ENCODE measurements at regions not wholly inside any gene's neighbourhood (a gene's known extent, or its start where the extent isn't known, plus 50 kb on each side); places are given as distances from the start of the nearest gene placed in this dataset.

GRCh38 chr15:87522997-87523396 is 733.5 kb downstream of the NTRK3 start:
- no peak for TF ChIP-seq CTCF (conservative IDR thresholded peaks at IDR 0.05; ENCODE audit: low read depth, low read length)
- no peak for TF ChIP-seq CEBPB (IDR thresholded peaks at IDR 0.05; ENCODE audit: low read depth, low read length)
- TF ChIP-seq POLR2A (IDR thresholded peaks at IDR 0.05; ENCODE audit: low read depth, low read length) = no peak
- TF ChIP-seq SMC3 (IDR thresholded peaks at IDR 0.05; ENCODE audit: low read depth, low read length) = no peak
- TF ChIP-seq RAD21 (IDR thresholded peaks at IDR 0.05; ENCODE audit: low read length) = no peak
- no peak for TF ChIP-seq MAZ (IDR thresholded peaks at IDR 0.05; ENCODE audit: borderline replicate concordance, low read depth, low read length)
- no peak for TF ChIP-seq USF2 (IDR thresholded peaks at IDR 0.05; ENCODE audit: low read depth, low read length)
- no peak for TF ChIP-seq CHD1 (IDR thresholded peaks at IDR 0.05; ENCODE audit: low read depth, low read length)
- TF ChIP-seq RCOR1 (IDR thresholded peaks at IDR 0.05; ENCODE audit: insufficient replicate concordance, low read length) = no peak
